GM18870 (cell line): ENCODE measurements at regions not wholly inside any gene's neighbourhood (a gene's known extent, or its start where the extent isn't known, plus 50 kb on each side); places are given as distances from the start of the nearest gene placed in this dataset.

Experiments
- ATAC-seq: cut with Tn5 transposase; IDR thresholded peaks from one replicate; pipeline ENCODE4 v1.9.1; 2021; ENCODE audit warnings: moderate library complexity; ENCODE audit not compliant: unreplicated experiment

DNA sequence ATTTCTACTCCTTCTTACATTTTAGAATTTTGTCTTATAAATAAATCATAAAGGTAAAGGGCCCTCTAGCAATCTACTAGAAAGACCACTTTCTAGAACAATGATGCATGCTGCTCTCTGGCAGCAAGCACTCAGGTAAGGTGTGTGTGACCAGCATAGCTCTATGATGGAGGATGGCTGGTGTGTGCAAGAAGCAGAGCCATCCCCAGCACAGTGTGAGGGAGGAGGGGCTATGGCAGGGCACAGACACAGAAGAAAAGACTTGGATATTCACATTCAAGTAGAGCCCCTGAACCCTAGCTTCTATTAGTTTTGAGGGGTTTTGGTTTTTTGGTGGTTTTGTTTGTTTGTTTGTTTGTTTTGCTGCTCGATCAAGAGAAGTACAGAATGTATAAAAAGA lies 277.1 kb upstream of the CCDC54 start:
- no peak for ATAC-seq

DNA sequence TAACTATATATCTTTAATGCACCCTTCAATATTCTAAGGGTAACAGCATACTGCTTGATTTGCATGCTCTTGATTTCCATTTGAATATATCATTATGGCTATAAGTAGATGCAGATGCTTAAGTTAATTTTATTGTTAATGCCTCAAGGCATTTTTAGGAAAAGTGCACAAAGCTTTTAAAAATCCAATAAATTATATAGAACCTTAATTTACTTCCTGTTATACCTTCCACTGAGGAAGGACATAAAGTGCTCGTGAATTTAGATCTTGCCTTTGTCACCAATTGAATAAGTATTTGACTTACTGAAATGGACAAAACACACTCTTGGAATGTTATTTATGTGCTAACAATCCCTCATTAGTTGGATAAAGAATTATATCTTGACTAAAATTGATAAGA lies 276.7 kb upstream of the CCDC54 start:
- no peak for ATAC-seq

- ATAC-seq, result no peak
These were observed 273.5 kb upstream of the CCDC54 start for GRCh38 chr3:107103786-107104185.

- ATAC-seq, result no peak
These were observed 270.9 kb upstream of the CCDC54 start for GRCh38 chr3:107106316-107106715.

DNA sequence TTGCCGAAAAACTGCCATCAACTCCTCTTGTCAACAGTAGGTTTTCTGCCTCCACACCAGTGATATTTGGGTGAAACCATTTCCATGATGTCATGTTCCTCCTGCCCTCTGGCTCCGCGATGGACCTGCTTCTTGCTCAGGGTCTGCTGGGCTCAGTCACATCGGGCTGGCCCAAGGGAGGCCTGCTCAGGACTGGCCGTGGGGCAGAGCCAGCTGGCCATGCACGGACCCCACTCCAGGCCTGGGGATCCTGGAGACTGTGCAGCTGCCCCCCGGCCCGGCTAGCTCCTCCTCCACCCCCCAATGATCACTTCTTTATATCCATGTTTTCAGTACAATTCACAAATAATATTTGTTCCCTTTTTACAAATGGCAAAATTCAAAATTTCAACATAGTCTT lies 270.3 kb upstream of the CCDC54 start:
- no peak for ATAC-seq

DNA sequence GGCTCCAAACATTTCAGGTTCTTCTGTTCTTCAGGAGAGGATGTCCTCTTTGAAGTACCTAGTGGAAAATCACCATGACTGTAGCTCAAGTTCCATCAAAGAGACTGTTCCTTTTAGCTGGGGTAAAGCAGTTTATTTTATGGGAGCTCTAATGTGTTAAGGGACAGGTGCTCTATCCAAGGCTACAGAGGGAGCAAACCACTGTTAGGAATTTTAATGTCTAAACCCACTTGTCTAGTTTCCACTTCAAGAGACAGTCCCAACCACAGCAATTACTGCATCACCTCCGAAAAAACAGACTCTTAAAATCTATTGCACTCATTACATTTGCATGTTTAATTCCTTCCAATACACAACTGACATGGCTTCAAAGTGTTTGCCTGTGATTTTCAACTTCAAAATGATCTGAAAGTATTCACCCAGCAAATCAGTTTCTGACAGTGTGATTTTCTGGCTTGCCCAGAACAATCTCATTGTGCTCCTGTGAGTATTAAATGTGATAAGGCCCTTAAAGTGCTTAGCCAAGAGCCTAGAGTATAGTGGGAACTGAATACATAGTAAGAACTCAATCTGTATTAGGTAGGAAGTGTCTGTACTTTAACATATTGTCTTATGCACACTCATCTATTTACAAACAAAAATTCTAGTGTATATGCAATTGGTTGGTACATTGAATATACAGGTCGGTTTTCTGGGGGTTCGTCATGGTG lies 266.5 kb upstream of the CCDC54 start:
- ATAC-seq, result no peak

DNA sequence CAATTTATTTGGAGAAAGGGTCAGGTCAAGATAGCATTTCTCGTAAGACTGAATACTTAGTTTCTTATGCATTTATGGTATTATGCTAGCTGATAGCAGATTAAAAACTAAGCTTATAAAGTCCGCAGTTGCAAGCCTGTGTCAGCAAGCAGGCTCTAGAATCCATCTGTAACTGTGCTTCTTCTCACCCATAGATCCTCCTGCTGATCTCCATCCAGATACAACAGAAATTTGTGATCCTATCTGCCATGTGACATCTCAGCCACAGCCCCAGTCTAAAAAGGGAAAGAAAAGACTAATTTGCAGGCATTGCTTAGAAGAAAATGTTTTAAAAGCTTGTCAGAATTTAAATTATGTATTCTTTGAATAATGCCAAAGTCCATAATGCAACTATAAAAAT lies 265.4 kb upstream of the CCDC54 start:
- ATAC-seq, result no peak

- no peak for ATAC-seq
These were observed 264.9 kb upstream of the CCDC54 start for GRCh38 chr3:107112356-107112755.

- no peak for ATAC-seq
These were observed 261.0 kb upstream of the CCDC54 start for GRCh38 chr3:107116251-107116650.

DNA sequence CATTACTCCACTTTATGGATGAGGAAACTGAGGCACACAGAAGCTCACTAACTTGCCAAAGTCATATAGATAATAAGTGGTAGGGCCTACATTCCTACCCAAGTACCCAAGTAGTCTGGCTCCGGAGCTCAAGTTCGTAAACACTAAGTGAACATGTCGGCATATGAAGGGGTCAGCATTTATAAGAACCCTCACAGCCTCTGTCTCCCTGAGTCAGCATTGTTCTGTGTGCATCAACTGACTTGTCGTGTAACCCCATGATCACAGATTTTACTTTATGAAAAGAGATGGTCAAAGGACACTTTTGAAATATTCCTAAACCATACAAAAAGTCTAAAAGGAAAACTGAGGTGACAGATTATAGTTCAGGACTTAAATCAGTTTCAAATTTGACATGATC lies 260.1 kb upstream of the CCDC54 start:
- no peak for ATAC-seq

DNA sequence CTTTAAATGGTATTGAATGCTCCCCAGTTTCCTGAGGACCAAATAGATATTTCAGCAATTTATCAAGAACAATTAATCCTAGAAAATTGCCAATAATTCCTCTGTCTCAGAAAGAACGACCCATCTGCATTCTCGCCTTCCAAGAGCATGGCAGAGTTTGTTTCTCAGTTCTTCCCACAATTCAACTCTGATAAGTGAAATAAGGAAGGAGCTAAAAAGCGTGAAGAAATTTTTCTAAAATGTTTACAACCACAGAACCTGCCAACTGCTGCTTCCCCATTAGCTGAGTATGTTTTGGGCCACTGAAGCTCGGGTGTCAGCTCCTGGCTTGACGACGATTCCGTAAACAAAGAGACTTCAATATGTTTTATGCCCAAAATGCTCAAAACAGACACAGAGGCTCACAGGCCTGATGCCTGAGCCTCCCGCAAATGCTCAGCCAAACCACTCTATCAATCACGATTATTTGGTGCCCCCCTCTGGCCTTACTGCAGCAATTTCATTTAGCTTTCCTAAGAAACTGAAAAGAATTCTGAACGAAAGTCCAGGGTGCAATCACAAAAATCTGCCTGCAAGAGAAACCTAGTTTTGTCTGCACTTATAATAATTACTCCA lies 259.2 kb upstream of the CCDC54 start:
- ATAC-seq, result no peak

- ATAC-seq, result no peak
These were observed 252.4 kb upstream of the CCDC54 start for GRCh38 chr3:107124885-107125284.

DNA sequence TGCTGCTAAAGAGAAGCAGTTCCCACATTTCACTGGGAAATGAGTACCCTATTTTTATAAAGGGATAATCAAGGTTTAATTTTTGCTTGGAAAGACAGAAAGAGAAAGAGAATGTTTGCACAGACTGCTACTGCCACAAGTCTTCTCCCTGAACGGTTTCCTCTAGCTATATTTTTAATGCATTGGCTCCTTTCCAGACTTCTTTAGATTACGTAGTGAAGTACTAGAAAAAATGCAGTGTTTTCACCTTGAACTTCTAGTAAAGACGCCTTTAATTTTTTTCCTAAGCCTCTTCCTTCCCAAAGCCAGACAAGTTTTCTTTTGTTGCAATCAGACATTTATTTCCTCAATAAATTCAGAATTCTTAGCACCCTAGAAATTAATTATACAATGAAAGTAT lies 248.3 kb upstream of the CCDC54 start:
- ATAC-seq, result no peak

DNA sequence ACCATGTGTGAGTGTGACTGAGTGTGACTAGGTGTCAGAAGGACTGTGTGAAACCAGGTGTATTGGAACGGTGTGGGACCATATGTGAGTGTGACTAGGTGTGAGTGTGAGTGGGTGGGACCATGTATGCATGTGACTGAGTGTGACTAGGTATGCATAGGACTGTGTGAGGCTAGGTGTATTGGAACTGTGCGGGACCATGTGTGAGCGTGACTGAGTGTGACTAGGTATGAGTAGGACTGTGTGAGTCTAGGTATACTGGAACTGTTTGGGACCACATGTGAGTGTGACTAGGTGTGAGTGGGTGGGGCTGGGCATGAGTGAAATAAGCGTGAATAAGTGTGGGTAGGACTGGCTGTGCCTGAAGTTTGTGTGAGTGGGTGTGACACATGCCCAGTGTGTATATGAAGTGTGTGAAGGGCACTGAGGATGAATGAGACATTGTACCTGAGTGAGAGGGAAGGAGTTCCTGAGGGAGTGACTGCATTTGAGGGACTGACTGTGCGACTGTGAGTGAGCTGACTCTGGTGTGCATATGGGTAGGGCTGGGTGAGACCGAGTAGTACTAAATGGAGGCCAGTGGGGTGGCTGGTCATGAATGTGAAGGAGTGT lies 247.0 kb upstream of the CCDC54 start:
- no peak for ATAC-seq

DNA sequence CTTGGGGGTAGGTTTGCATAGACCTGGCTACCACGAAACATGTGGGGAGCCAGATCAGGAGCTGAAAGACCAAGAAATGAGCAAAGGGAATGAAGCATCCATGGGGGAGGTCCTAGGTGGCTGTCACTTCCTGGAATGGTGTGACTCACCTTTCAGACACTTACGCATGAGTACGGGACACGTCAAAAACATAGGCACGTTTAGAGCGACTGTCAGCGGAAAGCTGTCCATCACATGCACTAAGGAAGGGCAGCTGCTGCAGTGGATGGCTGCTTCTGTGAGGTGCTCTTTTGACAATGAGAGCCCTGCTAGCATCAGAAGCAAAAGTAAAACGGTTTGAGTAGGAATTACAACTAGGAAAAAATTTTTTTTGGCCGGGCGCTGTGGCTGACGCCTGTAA lies 244.6 kb upstream of the CCDC54 start:
- ATAC-seq, result no peak

GRCh38 chr3:107133891-107134290 lies 243.3 kb upstream of the CCDC54 start:
- no peak for ATAC-seq

GRCh38 chr3:107142171-107142570 lies 235.1 kb upstream of the CCDC54 start:
- no peak for ATAC-seq

DNA sequence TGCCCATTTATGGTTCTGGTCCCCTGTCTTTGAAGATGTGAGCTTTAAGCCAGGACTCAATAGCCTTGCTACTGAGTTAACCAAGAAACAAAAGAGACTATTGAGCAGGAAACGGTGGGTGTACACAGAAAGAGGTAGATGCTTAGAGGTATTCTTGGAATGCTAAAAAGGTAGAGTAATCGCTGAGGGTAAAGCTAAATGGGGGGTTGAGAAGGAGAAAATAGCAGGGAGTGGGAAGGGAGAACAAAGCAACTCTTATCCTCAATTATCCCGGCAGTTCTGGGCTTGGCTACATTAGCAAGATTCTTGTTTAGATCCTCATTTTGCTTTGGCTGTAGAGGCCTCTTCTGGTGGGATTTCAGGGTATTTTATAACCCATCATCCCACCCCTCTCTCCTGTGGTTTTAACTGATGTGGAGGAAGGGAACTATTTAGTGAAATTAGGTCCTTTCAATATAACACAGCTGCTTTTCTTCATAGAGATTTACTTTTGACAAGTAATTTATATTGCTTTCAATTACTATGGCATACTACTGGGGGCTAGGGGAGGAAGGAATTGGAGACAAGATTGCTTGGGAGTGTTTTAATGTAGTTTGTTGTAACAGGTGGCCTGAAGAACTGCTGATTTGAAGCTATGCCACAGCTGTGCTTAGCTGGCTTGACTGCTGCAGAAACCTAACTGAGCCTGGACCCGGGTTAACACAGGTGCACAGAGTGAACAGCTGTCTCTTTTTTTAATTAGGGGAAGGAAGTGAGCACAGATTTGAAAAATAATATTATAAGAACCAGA lies 234.3 kb upstream of the CCDC54 start:
- no peak for ATAC-seq

DNA sequence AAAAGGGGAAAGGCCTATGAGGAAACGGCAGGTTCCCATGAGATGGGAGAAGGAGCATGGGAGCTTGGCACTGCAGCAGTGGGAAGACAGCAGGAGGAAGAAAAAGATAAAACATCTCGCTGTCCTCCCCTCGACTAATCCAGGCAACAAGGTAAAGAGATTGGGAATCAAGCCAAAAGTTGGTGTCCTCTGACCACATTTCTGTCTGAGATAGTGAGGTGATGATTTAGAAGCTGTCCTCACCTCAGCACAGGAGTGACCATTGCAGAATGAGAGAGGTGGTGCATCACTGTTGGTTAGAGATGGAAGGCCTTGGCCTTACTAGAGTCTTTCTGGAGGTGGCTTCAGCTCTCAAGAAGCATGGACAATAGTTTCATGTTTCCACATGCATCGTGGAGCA lies 226.6 kb upstream of the CCDC54 start:
- no peak for ATAC-seq

GRCh38 chr3:107153981-107154380 lies 223.3 kb upstream of the CCDC54 start:
- ATAC-seq, result no peak

DNA sequence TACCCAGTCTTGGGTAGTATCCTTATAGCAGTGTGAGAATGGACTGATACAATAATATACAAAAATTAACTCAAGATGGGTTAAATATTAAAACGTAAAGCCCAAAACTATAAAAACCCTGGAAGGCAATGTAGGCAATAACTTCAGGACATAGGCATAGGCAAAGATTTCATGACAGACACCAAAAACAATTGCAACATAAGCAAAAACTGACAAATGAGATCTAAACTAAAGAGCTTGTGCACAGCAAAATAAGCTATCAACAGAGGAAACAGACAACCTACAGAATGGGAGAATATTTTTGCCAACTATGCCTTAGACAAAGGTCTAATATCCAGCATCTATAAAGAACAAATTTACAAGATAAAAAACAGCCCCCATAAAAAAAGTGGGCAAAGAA lies 204.8 kb upstream of the CCDC54 start:
- ATAC-seq, result no peak

GRCh38 chr3:107184375-107184774 lies 192.9 kb upstream of the CCDC54 start:
- no peak for ATAC-seq
